ENCODE measurements at regions not wholly inside any gene's neighbourhood (a gene's known extent, or its start where the extent isn't known, plus 50 kb on each side); places are given as distances from the start of the nearest gene placed in this dataset.

- no peak for TF ChIP-seq CTCF (IDR thresholded peaks at IDR 0.05; ENCODE audit: low read depth, low read length, missing input control)
- no peak for TF ChIP-seq FOXA2 (IDR thresholded peaks at IDR 0.05)
- no peak for TF ChIP-seq REST (IDR thresholded peaks at IDR 0.05)
- no peak for TF ChIP-seq SP1 (IDR thresholded peaks at IDR 0.05)
- no peak for TF ChIP-seq MAX (IDR thresholded peaks at IDR 0.05)
- TF ChIP-seq RXRA (IDR thresholded peaks at IDR 0.05), result no peak
- no peak for TF ChIP-seq FOXA1 (IDR thresholded peaks at IDR 0.05)
- no peak for TF ChIP-seq YY1 (IDR thresholded peaks at IDR 0.05)
These were observed 135.4 kb downstream of the KIF20B start for GRCh38 chr10:89836840-89837164.
